Gastrocnemius medialis (tissue), 4 donors: ENCODE measurements at regions not wholly inside any gene's neighbourhood (a gene's known extent, or its start where the extent isn't known, plus 50 kb on each side); places are given as distances from the start of the nearest gene placed in this dataset.
"Not testable (repeated sequence)": the region's sequence is repeated elsewhere in the genome, so short reads cannot be mapped to it uniquely, and the experiment has no call there.

Experiments used
- ATAC-seq, 2 donors: fragments of 150-250 bp; one replicate each; pipeline ENCODE4 v1.9.1; 2016
- DNase-seq, 2 donors: peaks; one replicate each; pipeline ENCODE4 v3.0.0-alpha.2; 2019
- H3K27ac ChIP-seq, 4 donors: fragments of 200-600 bp; sonication (generic); 1 replicate in 1 of 4; 2 replicates in 3 of 4; pipeline ENCODE4 v1.5.1; 2016 to 2018; ENCODE audit warnings: mild to moderate bottlenecking in 2 of 4, moderate library complexity in 1 of 4
- H3K27me3 ChIP-seq, 3 donors: fragments of 200-600 bp; sonication (generic) in 2 of 3; 1 replicate in 1 of 3; 2 replicates in 2 of 3; pipeline versions ENCODE4 v1.5.1 to v1.6.0; 2016 to 2019; ENCODE audit warnings: mild to moderate bottlenecking in 1 of 3, moderate library complexity in 1 of 3
- H3K36me3 ChIP-seq, 2 donors: fragments of 200-600 bp; sonication (generic) in 1 of 2; one replicate each; pipeline ENCODE4 v1.5.1; 2017 to 2018
- H3K4me1 ChIP-seq, 2 donors: fragments of 200-600 bp; sonication (generic) in 1 of 2; one replicate each; pipeline ENCODE4 v1.5.1; 2016 to 2017; ENCODE audit warnings: mild to moderate bottlenecking in 2 of 2
- H3K4me3 ChIP-seq, 4 donors: fragments of 200-600 bp; sonication (generic) in 3 of 4; 1 replicate in 1 of 4; 2 replicates in 3 of 4; pipeline ENCODE4 v1.5.1; 2016 to 2019; ENCODE audit warnings: mild to moderate bottlenecking in 2 of 4
- H3K9me3 ChIP-seq, 3 donors: fragments of 200-600 bp; sonication (generic) in 2 of 3; 1 replicate in 1 of 3; 2 replicates in 2 of 3; pipeline ENCODE4 v1.5.1; 2016 to 2019
- CTCF ChIP-seq, 5 experiments: fragments of 450-650 bp in 3 of 5; fragments of 200-600 bp in 2 of 5; sonication (generic) in 2 of 5; IDR thresholded peaks in 4 of 5; conservative IDR thresholded peaks in 1 of 5; 1 replicate in 4 of 5; 2 replicates in 1 of 5; pipeline ENCODE4 v1.5.1; 2016 to 2019; ENCODE audit warnings: antibody characterized with exemption in 5 of 5, mild to moderate bottlenecking in 3 of 5, moderate library complexity in 3 of 5
- POLR2A ChIP-seq, 2 donors: fragments of 450-650 bp; IDR thresholded peaks; one replicate each; pipeline ENCODE4 v1.6.1; 2017; ENCODE audit warnings: antibody characterized with exemption in 2 of 2, mild to moderate bottlenecking in 2 of 2, moderate library complexity in 2 of 2
- in situ Hi-C, 4 donors: fragments of 200-750 bp; cut with MboI; loops; one replicate each; pipeline versions ENCODE4 v1.15.0 to v1.8.0; 2017; ENCODE audit warnings: low sequenced_read_pairs in 4 of 4
- intact Hi-C: fragments of 100-400 bp; cut with DNase I; formaldehyde crosslinking; loops from one replicate; pipeline ENCODE4 v1.15.1; 2023; ENCODE audit warnings: low total_unique reads

GRCh38 chrX:51053741-51054140 is 143.2 kb downstream of the BMP15 start:
- Histone ChIP-seq H3K4me3 (no peak overlapping the region), H3K9me3 (no peaks in the 10 kb centered on the region), H3K4me1 (no peaks in the 10 kb centered on the region), H3K27me3 (no peaks in the 10 kb centered on the region), H3K27ac (no peak overlapping the region), H3K36me3 (no peaks in the 10 kb centered on the region)
- intact Hi-C loops = no loop called here
- DNase-seq = no peak
- ATAC-seq = no peak
- in situ Hi-C loops = loop anchor here in 1 of 4 donors (25.0 kb wide), 1 partner anchor 91 kb away; no protein-coding TSS in a partner anchor
- no peak for TF ChIP-seq CTCF (IDR thresholded peaks at IDR 0.05 in 4 of 5, conservative IDR thresholded peaks at IDR 0.05 in 1 of 5)
- TF ChIP-seq POLR2A (IDR thresholded peaks at IDR 0.05) = no peak

GRCh38 chrX:51098046-51098445 is 187.5 kb downstream of the BMP15 start:
- in situ Hi-C loops = no loop called here
- Histone ChIP-seq H3K4me3 (no peak overlapping the region), H3K4me1 (no peaks in the 10 kb centered on the region), H3K27ac (no peak overlapping the region), H3K36me3 (no peaks in the 10 kb centered on the region), H3K9me3 (no peaks in the 10 kb centered on the region), H3K27me3 (no peaks in the 10 kb centered on the region)
- TF ChIP-seq CTCF (IDR thresholded peaks at IDR 0.05 in 4 of 5, conservative IDR thresholded peaks at IDR 0.05 in 1 of 5) (no peak), POLR2A (IDR thresholded peaks at IDR 0.05) (no peak)
- intact Hi-C loops = no loop called here
- DNase-seq (no peak), ATAC-seq (no peak)

- in situ Hi-C loops, H3K4me3 ChIP-seq, ATAC-seq: not testable (repeated sequence)
Measured at GRCh38 chrX:51119058-51119926, 208.8 kb downstream of the BMP15 start.

GRCh38 chrX:51125743-51126142 is 206.9 kb upstream of the NUDT10 start:
- ATAC-seq = not testable (repeated sequence)

More at GRCh38 chrX:51119058-51119926, 208.8 kb downstream of the BMP15 start:
- H3K4me1 ChIP-seq, H3K9me3 ChIP-seq, intact Hi-C loops, H3K27me3 ChIP-seq, DNase-seq, H3K27ac ChIP-seq, H3K36me3 ChIP-seq: not testable (repeated sequence)

GRCh38 chrX:51144828-51145442 is 187.7 kb upstream of the NUDT10 start:
- in situ Hi-C loops (no loop called here), intact Hi-C loops (no loop called here)
- no peak for DNase-seq
- Histone ChIP-seq H3K27me3 (peaks cover 0 to 3% (median 0%) of the 10 kb centered on the region in 3 donors), H3K9me3 (no peaks in the 10 kb centered on the region), H3K36me3 (no peaks in the 10 kb centered on the region), H3K27ac (no peak overlapping the region), H3K4me3 (no peak overlapping the region), H3K4me1 (no peaks in the 10 kb centered on the region)
- TF ChIP-seq CTCF (IDR thresholded peaks at IDR 0.05 in 4 of 5, conservative IDR thresholded peaks at IDR 0.05 in 1 of 5) (peak in 1 of 5 experiments; percentile 47), POLR2A (IDR thresholded peaks at IDR 0.05) (no peak)
- no peak for ATAC-seq

More at GRCh38 chrX:51125743-51126142, 206.9 kb upstream of the NUDT10 start:
- in situ Hi-C loops, DNase-seq, H3K4me1 ChIP-seq, H3K4me3 ChIP-seq, H3K36me3 ChIP-seq, intact Hi-C loops, H3K27ac ChIP-seq, H3K9me3 ChIP-seq, H3K27me3 ChIP-seq: not testable (repeated sequence)
